Ovary (tissue), 7 donors: ENCODE measurements at regions not wholly inside any gene's neighbourhood (a gene's known extent, or its start where the extent isn't known, plus 50 kb on each side); places are given as distances from the start of the nearest gene placed in this dataset.

Source experiments
- DNase-seq, 5 donors: peaks; one replicate each; pipeline ENCODE4 v3.0.0-alpha.2; 2019 to 2020
- H3K27ac ChIP-seq, 2 donors: fragments of 200-600 bp; one replicate each; pipeline versions ENCODE4 v1.5.1 to v1.8.0; 2019 to 2022
- H3K27me3 ChIP-seq: fragments of 200-600 bp; one replicate; pipeline ENCODE4 v1.8.0; 2022
- H3K36me3 ChIP-seq: fragments of 200-600 bp; sonication (generic); one replicate; pipeline ENCODE4 v1.5.1; 2019
- H3K4me1 ChIP-seq: one replicate; pipeline ENCODE4 v1.8.1; 2013; ENCODE audit warnings: mild to moderate bottlenecking, moderate library complexity; ENCODE audit not compliant: insufficient read depth
- H3K4me3 ChIP-seq: fragments of 200-600 bp; sonication (generic); one replicate; pipeline ENCODE4 v1.5.1; 2017
- H3K9me3 ChIP-seq, 2 donors: fragments of 200-600 bp in 1 of 2; sonication (generic) in 1 of 2; one replicate each; pipeline versions ENCODE4 v1.5.1 to v1.8.1; 2013 to 2019; ENCODE audit warnings: mild to moderate bottlenecking in 1 of 2, moderate library complexity in 1 of 2
- CTCF ChIP-seq, 3 donors: fragments of 450-650 bp in 2 of 3; fragments of 200-600 bp in 1 of 3; IDR thresholded peaks; one replicate each; pipeline versions ENCODE4 v1.5.1 to v1.8.0; 2016 to 2022; ENCODE audit warnings: antibody characterized with exemption in 3 of 3, mild to moderate bottlenecking in 1 of 3
- EP300 ChIP-seq: sonication (generic); formaldehyde crosslinking; IDR thresholded peaks from one replicate; pipeline ENCODE4 v1.6.1; 2017; ENCODE audit warnings: antibody characterized with exemption
- POLR2A ChIP-seq: fragments of 450-650 bp; IDR thresholded peaks from one replicate; pipeline ENCODE4 v1.6.1; 2017; ENCODE audit warnings: antibody characterized with exemption, mild to moderate bottlenecking, moderate library complexity
- WGBS, 3 donors: extraction: QIAGEN DNeasy Blood & Tissue Kit in 1 of 3; methylation state at CpG; one replicate each; pipeline versions ENCODE4 v1.1.5 to v1.1.7; 2013 to 2017; 5-methylcytosine and 5-hydroxymethylcytosine counted together
- intact Hi-C, 4 donors: fragments of 100-400 bp; cut with DNase I; formaldehyde crosslinking; loops; one replicate each; pipeline versions ENCODE4 v1.11.0 to v1.15.1; 2022 to 2023
- donor health status: DM: no; HTN: no; CAD: no; lungs with moderate emphysema.
- donor health status: DM: no; HTN: no; CAD: no.
- donor health status: Bipolar disorder and iron deficiency.
- donor health status: DM: no; HTN: no; CAD: no.
- donor health status: DM: yes; HTN: yes; CAD: no.

- WGBS, 3 donors = 92 to 97% (median 97%) methylated on average over 1 of the region's 1 CpG
- no peak for DNase-seq
- Histone ChIP-seq H3K4me3 (no peak overlapping the region), H3K27me3 (no peaks in the 10 kb centered on the region), H3K4me1 (no peaks in the 10 kb centered on the region), H3K9me3 (no peaks in the 10 kb centered on the region), H3K27ac (no peak overlapping the region), H3K36me3 (no peaks in the 10 kb centered on the region)
- intact Hi-C loops = no loop called here
- no peak for TF ChIP-seq CTCF (IDR thresholded peaks at IDR 0.05)
- TF ChIP-seq POLR2A = no peak
- TF ChIP-seq EP300 = no peak
Observed at GRCh38 chr12:18823461-18823860, 85.5 kb downstream of the CAPZA3 start.

DNA sequence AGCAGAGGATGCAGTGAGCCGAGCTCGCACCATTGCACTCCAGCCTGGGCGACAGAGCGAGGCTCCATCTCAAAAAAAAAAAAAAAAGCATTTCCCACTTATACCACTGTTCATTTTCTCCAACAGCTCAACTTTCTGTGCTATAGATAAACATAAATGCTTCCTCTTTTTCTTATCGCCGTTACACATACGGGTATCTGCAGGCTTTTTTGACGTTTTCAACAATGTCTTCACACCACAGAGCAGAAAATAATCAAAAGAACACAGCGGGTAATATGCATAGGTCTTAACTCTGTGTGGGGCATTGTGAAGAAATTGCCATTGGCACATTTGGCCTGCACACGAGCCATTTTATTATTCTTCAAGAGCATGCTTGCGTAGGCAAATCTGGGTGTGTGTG, 86.4 kb downstream of the CAPZA3 start:
- Histone ChIP-seq H3K27ac (no peak overlapping the region), H3K4me3 (no peak overlapping the region), H3K4me1 (no peaks in the 10 kb centered on the region), H3K36me3 (no peaks in the 10 kb centered on the region), H3K27me3 (no peaks in the 10 kb centered on the region), H3K9me3 (no peaks in the 10 kb centered on the region)
- TF ChIP-seq POLR2A (no peak), EP300 (no peak), CTCF (IDR thresholded peaks at IDR 0.05) (no peak)
- intact Hi-C loops = no loop called here
- 89 to 93% (median 92%) methylated on average over 11 of the region's 11 CpGs for WGBS, 3 donors
- DNase-seq = no peak

DNA sequence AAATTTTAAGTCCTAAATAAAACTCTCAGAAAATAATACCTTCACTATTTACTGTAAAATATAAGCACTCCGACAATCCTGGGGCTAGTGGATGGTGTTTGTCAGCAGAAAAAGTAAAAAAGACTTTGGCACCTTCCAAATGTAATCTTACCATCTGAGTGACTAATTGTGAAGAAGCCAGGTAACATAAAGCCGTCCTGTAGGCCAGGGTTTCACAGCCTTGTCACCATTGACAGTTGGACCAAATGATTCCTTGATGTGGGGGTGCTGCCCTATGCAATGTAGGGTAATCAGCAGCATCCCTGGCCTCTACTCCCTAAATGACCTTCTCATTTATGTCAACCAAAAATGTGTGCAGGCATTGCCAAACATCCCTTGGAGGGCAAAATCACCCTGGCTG, 87.2 kb downstream of the CAPZA3 start:
- Histone ChIP-seq H3K36me3 (no peaks in the 10 kb centered on the region), H3K4me1 (no peaks in the 10 kb centered on the region), H3K9me3 (no peaks in the 10 kb centered on the region), H3K27ac (no peak overlapping the region), H3K27me3 (no peaks in the 10 kb centered on the region), H3K4me3 (no peak overlapping the region)
- intact Hi-C loops = no loop called here
- WGBS, 3 donors = 90 to 96% (median 91%) methylated on average over 2 of the region's 2 CpGs
- DNase-seq = no peak
- TF ChIP-seq CTCF (IDR thresholded peaks at IDR 0.05) (no peak), POLR2A (no peak), EP300 (no peak)

GRCh38 chr12:18827913-18828312, 90.0 kb downstream of the CAPZA3 start:
- no peak overlapping the region for H3K27ac ChIP-seq
- TF ChIP-seq POLR2A = no peak
- TF ChIP-seq EP300 = no peak
- no peak for TF ChIP-seq CTCF (IDR thresholded peaks at IDR 0.05)
- no peaks in the 10 kb centered on the region for H3K36me3 ChIP-seq
- no peaks in the 10 kb centered on the region for H3K27me3 ChIP-seq
- WGBS, 3 donors = 90 to 93% (median 92%) methylated on average over 2 of the region's 2 CpGs
- no peaks in the 10 kb centered on the region for H3K9me3 ChIP-seq
- intact Hi-C loops = no loop called here
- no peak overlapping the region for H3K4me3 ChIP-seq
- no peaks in the 10 kb centered on the region for H3K4me1 ChIP-seq
- DNase-seq = no peak

GRCh38 chr12:18828483-18828882, 90.6 kb downstream of the CAPZA3 start:
- Histone ChIP-seq H3K27ac (no peak overlapping the region), H3K36me3 (no peaks in the 10 kb centered on the region), H3K4me3 (no peak overlapping the region), H3K27me3 (no peaks in the 10 kb centered on the region), H3K4me1 (no peaks in the 10 kb centered on the region), H3K9me3 (no peaks in the 10 kb centered on the region)
- TF ChIP-seq EP300 = no peak
- DNase-seq = no peak
- intact Hi-C loops = no loop called here
